Activated T-helper 17 cell treated with anti-CD3 and anti-CD28 coated beads, Interleukin-2, amount 50 U/mL, for 72 hours (primary cell): ENCODE measurements at regions not wholly inside any gene's neighbourhood (a gene's known extent, or its start where the extent isn't known, plus 50 kb on each side); places are given as distances from the start of the nearest gene placed in this dataset.

Experiments
- ATAC-seq: fragments of 150-1000 bp; cut with Tn5 transposase; replicated peaks from 2 replicates; pipeline ENCODE4 v1.10.0; 2021; ENCODE audit warnings: mild to moderate bottlenecking, moderate library complexity
- H3K27ac Mint-ChIP-seq: one replicate; pipeline ENCODE4 v1.8.0; 2022; ENCODE audit warnings: mixed read lengths
- H3K27me3 Mint-ChIP-seq: one replicate; pipeline ENCODE4 v1.8.0; 2022; ENCODE audit warnings: mixed read lengths
- H3K36me3 Mint-ChIP-seq: one replicate; pipeline ENCODE4 v1.8.0; 2022; ENCODE audit warnings: low read depth, mild to moderate bottlenecking, mixed read lengths
- H3K4me1 Mint-ChIP-seq: one replicate; pipeline ENCODE4 v1.8.0; 2022; ENCODE audit warnings: mixed read lengths
- H3K4me3 Mint-ChIP-seq: one replicate; pipeline ENCODE4 v1.8.0; 2022; ENCODE audit warnings: mild to moderate bottlenecking, mixed read lengths
- H3K9me3 Mint-ChIP-seq: one replicate; pipeline ENCODE4 v1.8.0; 2022; ENCODE audit warnings: mixed read lengths

DNA sequence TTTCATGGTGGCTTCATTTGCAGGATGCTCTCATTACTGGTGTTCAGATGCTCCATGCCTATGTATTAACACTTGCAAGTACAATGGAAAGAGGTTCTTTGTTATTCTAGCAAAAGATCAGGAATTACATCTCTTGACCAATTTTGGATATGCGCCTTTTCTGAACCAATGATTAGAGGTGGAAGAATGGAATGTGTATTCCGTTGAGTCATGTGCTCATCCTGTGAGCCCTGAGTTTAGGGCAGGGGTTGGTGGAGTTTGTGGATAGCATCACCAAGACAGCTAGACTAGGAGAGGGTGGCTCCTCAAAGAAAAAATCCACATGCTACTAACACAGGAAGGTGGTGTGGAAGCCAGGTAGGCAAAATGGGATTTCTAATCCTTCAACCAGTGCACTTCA is 80.7 kb upstream of the SLC25A26 start:
- no peak for ATAC-seq

DNA sequence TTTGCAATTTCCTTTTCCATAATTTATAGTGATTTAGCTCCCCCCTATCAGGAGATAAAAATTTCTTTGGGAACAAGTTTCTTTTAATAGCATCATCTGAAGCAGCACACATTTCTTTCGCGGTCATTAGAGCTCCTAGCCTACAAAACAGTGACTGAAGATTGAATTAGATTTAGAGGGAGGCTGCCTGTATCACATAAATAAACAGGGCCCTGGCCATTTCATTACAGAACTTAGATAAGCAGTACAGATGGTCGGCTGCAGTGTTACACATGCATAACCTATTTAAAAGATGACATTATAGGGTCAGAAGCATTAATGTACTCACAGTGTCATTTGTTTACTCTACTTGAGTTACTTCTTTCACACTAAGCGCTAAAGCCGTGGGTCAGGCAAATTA is 81.4 kb upstream of the SLC25A26 start:
- no peaks in the 10 kb centered on the region for H3K4me1 Mint-ChIP-seq
- no peak overlapping the region for H3K4me3 Mint-ChIP-seq
- H3K36me3 Mint-ChIP-seq, result no peaks in the 10 kb centered on the region
- H3K27ac Mint-ChIP-seq, result no peak overlapping the region
- no peaks in the 10 kb centered on the region for H3K9me3 Mint-ChIP-seq
- H3K27me3 Mint-ChIP-seq, result peaks cover 7% of the 10 kb centered on the region
- no peak for ATAC-seq

More for the DNA sequence above, 80.7 kb upstream of the SLC25A26 start:
- Mint-ChIP-seq H3K36me3 (no peaks in the 10 kb centered on the region), H3K4me1 (no peaks in the 10 kb centered on the region), H3K9me3 (no peaks in the 10 kb centered on the region), H3K27me3 (peaks cover 7% of the 10 kb centered on the region), H3K4me3 (no peak overlapping the region), H3K27ac (no peak overlapping the region)

DNA sequence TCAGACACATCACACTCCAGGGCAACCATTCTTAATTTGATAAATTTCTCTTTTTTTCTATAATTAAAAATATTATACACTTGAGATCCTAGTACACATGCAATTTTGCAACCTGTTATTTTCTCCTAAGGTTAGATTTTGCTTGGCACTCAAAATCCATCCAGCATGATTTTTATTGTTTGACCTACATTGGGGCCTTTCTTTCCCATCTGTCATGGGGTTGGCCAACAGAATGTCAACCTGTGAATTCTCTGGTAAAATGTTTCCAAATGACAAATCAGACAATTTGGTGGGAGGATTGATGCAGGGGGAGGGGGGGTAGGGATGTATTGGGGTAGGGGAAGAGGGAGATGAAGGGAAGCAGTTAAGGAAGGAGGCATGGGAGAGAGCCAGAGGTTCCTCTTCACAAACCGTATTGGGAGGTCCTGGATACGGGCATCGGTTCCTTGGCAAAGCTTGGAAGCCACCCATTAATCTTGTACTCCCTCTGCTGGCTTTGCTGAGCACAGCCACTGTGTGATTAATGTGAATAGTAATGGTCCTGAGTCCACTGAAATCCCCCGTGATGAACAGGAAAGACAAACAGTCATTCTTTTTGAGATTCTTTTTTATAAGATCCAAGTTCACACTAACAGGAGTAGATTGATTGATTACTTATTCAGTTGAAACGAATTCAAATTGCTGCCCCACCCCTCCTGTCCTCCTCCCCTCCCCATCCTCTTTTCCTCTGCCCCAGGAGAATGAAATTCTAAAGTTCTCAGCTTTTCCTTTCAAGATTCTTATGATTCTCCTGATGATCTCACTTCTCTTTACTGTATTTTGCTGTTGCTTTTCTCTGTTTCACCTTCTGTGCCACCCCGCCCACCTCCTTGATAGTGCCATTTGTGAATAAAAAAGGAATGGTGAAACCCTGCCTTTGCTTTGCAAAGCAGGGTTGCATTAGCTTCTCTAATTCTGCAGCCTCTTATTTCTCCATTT is 82.2 kb upstream of the SLC25A26 start:
- Mint-ChIP-seq H3K27me3 (peaks cover 7% of the 10 kb centered on the region), H3K36me3 (no peaks in the 10 kb centered on the region), H3K4me1 (no peaks in the 10 kb centered on the region), H3K9me3 (no peaks in the 10 kb centered on the region), H3K27ac (no peak overlapping the region), H3K4me3 (no peak overlapping the region)
- ATAC-seq, result no peak

DNA sequence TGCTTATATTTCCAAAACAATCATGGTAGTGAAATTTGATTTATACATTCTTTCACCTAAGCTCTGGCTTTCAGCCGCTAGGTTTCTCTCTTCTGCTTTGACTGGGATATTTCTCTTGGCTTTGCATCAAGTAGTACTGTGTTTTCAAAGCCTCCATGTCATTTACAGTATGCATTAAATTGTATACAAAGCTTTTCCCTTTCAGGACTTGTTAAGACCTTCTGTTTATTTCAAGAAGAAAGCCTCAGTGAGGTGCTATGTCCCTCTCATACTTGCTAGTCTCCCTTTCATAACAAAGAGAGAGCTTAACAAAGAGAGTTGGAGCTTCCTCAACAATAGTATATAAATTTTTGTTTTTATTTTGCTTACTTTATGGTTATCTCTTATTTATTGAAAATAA is 84.2 kb upstream of the SLC25A26 start:
- no peaks in the 10 kb centered on the region for H3K36me3 Mint-ChIP-seq
- H3K9me3 Mint-ChIP-seq, result no peaks in the 10 kb centered on the region
- no peak for ATAC-seq
- H3K4me3 Mint-ChIP-seq, result no peak overlapping the region
- no peak overlapping the region for H3K27ac Mint-ChIP-seq
- H3K27me3 Mint-ChIP-seq, result peaks cover 7% of the 10 kb centered on the region
- no peaks in the 10 kb centered on the region for H3K4me1 Mint-ChIP-seq

DNA sequence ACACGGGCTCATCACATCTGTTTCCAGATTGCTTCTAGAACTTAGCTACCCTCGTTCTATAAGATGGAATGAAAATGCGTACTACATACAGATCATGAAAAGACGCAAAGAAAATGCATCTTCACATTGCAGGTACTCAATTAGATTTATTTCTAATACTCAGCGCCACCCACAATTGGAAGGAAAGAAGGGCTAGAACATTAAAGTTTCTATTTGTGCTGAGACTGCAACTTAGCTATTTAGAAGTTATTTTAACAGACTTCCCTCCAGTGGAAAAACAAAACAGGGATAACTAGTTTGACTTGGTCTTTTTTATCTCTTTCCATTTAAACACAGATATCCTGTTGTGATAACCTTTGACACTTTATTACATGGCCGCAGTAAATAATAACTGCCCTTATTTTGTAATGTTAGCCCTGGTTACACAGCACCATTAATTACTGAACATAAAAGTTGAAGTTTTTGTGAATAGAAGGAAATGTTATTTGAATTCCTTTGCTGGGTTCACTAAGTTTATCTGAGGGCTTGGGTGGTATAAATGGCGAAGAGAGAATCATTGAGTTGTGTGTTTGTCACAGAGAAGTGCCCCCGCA is 86.9 kb upstream of the SLC25A26 start:
- no peak for ATAC-seq
- no peak overlapping the region for H3K4me3 Mint-ChIP-seq
- H3K27me3 Mint-ChIP-seq, result peaks cover 4% of the 10 kb centered on the region
- no peaks in the 10 kb centered on the region for H3K4me1 Mint-ChIP-seq
- no peaks in the 10 kb centered on the region for H3K9me3 Mint-ChIP-seq
- no peaks in the 10 kb centered on the region for H3K36me3 Mint-ChIP-seq
- no peak overlapping the region for H3K27ac Mint-ChIP-seq

DNA sequence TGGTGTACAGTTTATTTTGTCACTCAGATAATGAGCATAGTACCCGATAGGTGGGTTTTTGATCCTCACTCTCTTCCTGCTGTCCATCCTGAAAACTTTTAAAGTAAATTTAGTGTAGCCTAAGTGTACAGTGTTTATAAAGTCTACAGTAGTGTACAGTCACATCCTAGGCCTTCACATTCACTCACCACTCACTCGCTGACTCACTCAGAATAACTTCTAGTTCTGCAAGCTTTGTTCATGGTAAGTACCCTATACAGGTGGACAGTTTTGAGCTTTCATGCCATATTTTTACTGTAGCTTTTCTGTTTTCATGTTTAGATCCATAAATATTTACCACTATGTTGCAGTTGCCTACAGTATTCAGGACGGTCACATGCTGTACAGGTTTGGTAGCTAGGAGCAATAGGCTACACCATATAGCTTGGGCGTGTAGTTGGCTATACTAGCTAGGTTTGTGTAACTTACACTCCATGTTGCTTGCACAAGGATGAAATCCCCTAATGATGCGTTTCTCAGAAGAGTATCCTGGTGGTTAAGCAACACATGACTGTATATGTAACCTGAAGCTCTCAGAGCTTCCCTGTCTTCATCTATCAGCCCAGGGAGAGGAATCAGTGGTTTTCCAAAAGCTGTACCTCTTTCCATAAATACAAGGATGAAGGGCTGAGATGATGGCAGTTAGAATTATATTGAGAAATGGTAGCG is 87.6 kb upstream of the SLC25A26 start:
- Mint-ChIP-seq H3K27ac (no peak overlapping the region), H3K36me3 (no peaks in the 10 kb centered on the region), H3K27me3 (no peaks in the 10 kb centered on the region), H3K4me3 (no peak overlapping the region), H3K4me1 (no peaks in the 10 kb centered on the region), H3K9me3 (no peaks in the 10 kb centered on the region)
- ATAC-seq, result no peak

DNA sequence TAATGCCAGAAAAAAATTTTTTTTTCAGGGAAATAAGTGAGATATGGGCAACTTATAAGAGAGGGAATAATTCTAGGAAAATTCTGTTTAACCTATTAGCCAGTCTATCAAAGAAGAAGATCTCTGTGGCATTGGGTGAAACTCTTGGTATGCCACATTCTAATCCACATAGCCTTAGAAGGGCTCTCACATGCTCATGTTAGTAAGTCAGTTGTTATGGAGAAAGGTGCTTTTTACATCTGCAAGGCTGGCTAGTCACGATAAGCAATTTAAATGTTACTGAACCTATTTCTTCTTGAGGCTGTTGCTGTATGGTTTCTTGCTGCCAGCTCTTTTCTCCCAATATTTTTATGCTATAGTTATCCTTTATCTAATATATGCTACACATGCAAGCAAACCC is 89.9 kb upstream of the MAGI1 start:
- Mint-ChIP-seq H3K4me1 (no peaks in the 10 kb centered on the region), H3K9me3 (no peaks in the 10 kb centered on the region), H3K4me3 (no peak overlapping the region), H3K27ac (no peak overlapping the region), H3K36me3 (no peaks in the 10 kb centered on the region), H3K27me3 (peaks cover 3% of the 10 kb centered on the region)
- no peak for ATAC-seq

DNA sequence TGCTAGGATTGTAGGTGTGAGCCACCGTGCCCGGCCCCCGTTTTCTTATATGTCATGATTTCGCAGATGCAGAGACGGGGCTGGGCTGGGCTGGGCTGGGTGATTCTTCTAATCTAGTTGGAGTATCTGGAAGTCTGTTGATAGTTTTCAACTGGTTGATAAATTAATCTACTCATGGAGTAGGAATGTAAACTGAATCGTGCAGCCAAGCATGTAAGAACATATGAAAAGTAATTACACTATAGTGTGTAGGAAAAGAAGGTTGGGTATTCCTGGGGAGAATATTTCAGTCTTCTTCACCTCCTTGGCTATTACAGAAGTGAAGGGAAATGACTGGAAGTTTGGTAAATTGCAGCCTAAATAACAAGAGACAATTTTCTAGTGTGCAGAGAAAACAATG is 82.6 kb upstream of the MAGI1 start:
- peaks cover 3% of the 10 kb centered on the region for H3K27me3 Mint-ChIP-seq
- no peaks in the 10 kb centered on the region for H3K9me3 Mint-ChIP-seq
- ATAC-seq, result no peak
- H3K36me3 Mint-ChIP-seq, result no peaks in the 10 kb centered on the region
- H3K4me1 Mint-ChIP-seq, result no peaks in the 10 kb centered on the region
- H3K27ac Mint-ChIP-seq, result no peak overlapping the region
- no peak overlapping the region for H3K4me3 Mint-ChIP-seq

DNA sequence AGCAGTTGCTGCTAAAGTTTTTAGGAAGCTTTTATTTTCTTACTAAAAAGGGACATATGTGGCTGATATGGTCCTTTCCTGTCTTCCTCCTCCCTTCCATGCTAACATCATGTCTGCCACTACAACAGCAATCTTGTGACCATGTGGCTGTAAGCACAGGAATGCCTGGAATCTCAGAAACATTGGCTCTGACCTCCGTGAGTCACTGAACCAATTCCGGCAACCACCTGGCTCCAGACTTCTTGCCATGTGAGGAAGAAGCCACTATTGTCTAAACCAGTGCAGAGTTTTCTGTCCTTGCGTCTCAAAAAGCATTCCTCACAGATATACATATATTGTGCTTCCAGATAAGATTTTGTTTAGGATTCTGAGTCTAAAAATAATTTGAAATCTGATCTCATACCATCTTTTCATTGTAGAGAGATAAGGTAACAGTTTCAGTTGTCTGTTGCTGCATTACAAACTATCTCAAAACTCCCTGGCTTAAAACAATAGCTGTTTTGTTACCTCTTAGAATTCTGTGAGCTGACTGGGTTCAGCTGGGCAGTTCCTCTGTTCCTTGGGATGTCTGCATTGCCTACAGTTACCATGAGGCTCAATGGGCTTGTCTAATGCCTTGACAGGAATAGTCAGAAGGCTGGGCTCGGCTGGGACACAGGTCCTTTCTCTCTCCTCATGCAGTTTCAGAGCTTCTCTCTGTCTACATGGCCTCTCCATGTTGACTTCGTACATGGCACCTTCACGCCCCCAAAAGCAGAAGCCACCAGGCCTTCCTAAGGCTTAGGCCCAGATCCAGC is 77.3 kb upstream of the MAGI1 start:
- Mint-ChIP-seq H3K4me1 (no peaks in the 10 kb centered on the region), H3K36me3 (no peaks in the 10 kb centered on the region), H3K4me3 (no peak overlapping the region), H3K27ac (no peak overlapping the region), H3K9me3 (no peaks in the 10 kb centered on the region), H3K27me3 (peaks cover 10% of the 10 kb centered on the region)
- ATAC-seq, result no peak

DNA sequence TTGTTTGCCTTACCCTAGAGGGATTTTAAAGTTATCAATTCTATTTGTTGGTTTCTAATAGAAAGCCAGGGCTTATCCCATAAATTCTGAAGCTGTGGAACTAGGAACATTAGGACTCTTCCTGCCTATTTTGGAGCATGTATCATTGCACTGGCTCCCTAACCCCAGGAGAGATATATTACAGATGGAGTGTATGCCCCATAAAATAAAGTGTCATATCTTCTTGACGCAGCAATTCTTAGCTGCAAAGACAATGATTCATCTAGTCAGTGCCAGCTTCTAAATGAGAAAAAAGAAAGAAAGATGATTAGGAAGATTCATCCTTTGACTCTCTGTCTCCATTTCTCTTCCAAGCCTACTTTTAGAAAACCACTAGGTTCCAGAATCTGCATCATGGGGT is 74.8 kb upstream of the MAGI1 start:
- Mint-ChIP-seq H3K9me3 (no peaks in the 10 kb centered on the region), H3K4me3 (no peak overlapping the region), H3K4me1 (no peaks in the 10 kb centered on the region), H3K27ac (no peak overlapping the region), H3K36me3 (no peaks in the 10 kb centered on the region), H3K27me3 (peaks cover 22% of the 10 kb centered on the region)
- ATAC-seq, result no peak

DNA sequence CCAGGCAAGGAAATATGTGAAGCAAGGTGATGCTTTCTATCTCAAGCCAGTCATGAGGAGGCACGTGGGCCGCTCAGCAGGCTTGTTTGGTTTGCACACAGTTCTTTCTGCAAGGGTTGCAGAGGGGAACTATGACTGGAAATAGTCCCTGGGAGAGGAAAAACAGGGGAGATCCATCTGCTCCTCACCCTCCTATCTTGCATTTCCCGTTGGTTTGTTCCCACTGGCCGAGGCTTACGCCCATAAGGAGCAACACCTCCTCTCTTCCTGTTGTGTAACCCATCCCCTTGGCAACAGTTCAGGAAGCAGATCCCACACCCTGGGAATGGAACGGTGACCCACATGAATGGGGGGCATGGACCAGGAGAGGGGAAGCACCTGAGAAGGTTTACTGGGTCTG is 72.1 kb upstream of the MAGI1 start:
- peaks cover 26% of the 10 kb centered on the region for H3K27me3 Mint-ChIP-seq
- H3K36me3 Mint-ChIP-seq, result no peaks in the 10 kb centered on the region
- H3K4me1 Mint-ChIP-seq, result no peaks in the 10 kb centered on the region
- no peak for ATAC-seq
- no peaks in the 10 kb centered on the region for H3K9me3 Mint-ChIP-seq
- H3K4me3 Mint-ChIP-seq, result no peak overlapping the region
- H3K27ac Mint-ChIP-seq, result no peak overlapping the region

DNA sequence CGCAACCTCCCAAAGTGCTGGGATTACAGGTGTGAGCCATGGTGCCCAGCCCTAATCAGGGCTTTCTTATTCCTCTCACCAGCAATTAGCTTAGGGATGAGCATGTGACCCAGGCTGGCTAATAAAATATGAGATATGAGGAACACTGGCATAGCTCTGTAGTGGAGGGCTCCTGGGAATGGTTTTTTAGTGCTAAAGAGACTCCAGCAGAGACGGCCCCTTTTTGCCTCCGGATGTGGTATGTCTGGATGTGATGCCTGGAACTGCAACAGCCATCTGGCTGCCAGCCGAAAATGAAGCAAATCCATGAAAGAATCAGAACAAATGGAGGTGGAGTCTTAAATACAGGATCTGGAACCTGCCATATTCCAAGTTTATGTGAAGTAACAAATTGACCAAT is 69.1 kb upstream of the MAGI1 start:
- Mint-ChIP-seq H3K27ac (no peak overlapping the region), H3K9me3 (no peaks in the 10 kb centered on the region), H3K27me3 (peaks cover 23% of the 10 kb centered on the region), H3K36me3 (no peaks in the 10 kb centered on the region), H3K4me1 (no peaks in the 10 kb centered on the region), H3K4me3 (no peak overlapping the region)
- ATAC-seq, result no peak

DNA sequence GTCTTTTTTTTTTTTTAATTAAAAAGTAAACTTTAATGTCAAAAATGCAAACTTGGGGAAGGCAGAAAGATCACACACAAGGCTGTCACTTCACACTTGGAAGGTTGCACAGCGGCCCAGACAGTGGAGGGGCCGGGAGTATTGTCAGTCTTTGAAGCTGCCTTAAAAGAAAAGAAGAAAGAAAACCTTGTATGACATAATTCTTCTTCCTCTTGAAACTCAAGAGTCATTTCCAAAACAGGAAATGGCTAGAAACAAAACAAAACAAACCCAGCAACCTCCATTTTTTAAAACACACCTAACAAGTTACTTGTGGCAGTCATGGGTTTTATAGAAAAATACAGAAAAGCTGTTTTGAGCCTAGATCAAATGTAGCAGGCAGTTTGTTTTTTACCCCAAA is 68.1 kb upstream of the MAGI1 start:
- H3K4me3 Mint-ChIP-seq, result no peak overlapping the region
- no peaks in the 10 kb centered on the region for H3K9me3 Mint-ChIP-seq

DNA sequence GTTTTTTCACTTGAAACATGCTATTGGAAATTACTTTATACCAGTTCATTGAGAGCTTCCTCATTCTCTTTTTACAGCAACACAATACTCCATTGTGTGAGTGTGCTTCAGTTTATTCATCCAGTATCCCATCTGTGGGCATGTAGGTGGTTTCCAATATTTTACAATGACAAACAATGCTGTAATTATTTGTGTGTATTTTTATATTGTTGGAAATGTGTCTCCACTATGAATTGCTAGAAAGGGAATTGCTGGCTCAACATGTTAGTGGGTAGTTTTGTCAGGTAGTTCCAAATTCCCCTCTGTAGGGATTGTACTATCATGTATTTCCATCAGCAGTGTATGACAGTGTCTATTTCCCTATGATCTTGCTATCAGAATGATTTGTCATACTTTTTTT is 65.8 kb upstream of the MAGI1 start:
- Mint-ChIP-seq H3K9me3 (no peaks in the 10 kb centered on the region), H3K27me3 (peaks cover 5% of the 10 kb centered on the region), H3K4me1 (no peaks in the 10 kb centered on the region), H3K36me3 (no peaks in the 10 kb centered on the region), H3K4me3 (no peak overlapping the region), H3K27ac (no peak overlapping the region)
- no peak for ATAC-seq

More for the DNA sequence above, 68.1 kb upstream of the MAGI1 start:
- Mint-ChIP-seq H3K4me1 (no peaks in the 10 kb centered on the region), H3K36me3 (no peaks in the 10 kb centered on the region), H3K27me3 (peaks cover 22% of the 10 kb centered on the region), H3K27ac (no peak overlapping the region)
- peak; percentile 31 for ATAC-seq
